T-cell (primary cell): ENCODE measurements at regions not wholly inside any gene's neighbourhood (a gene's known extent, or its start where the extent isn't known, plus 50 kb on each side); places are given as distances from the start of the nearest gene placed in this dataset.

Source experiments
- ATAC-seq, 4 experiments: fragments of 200-7000 bp in 3 of 4; fragments of 150-1000 bp in 1 of 4; cut with Tn5 transposase; replicated peaks in 1 of 4; 1 replicate in 3 of 4; 2 replicates in 1 of 4; pipeline ENCODE4 v1.10.0; 2021; ENCODE audit warnings: moderate library complexity in 3 of 4, mild to moderate bottlenecking in 2 of 4, moderate number of reproducible peaks in 1 of 4
- CTCF ChIA-PET, 2 donors: fragments of 300-600 bp; sonication (Branson Sonifier 250); formaldehyde crosslinking; loops; one replicate each; lab custom pipeline; 2022; ENCODE audit warnings: antibody characterized with exemption in 2 of 2; lab: Charles Lee
- POLR2A ChIA-PET, 2 donors: fragments of 300-600 bp; sonication (Branson Sonifier 250); formaldehyde crosslinking; loops; one replicate each; lab custom pipeline; 2022; ENCODE audit warnings: antibody characterized with exemption in 2 of 2; lab: Charles Lee
- DNase-seq, 35 experiments: peaks; one replicate each; pipeline versions ENCODE4 v3.0.0 to v3.0.0-alpha.2; 2013 to 2023
- H3K27ac ChIP-seq: one replicate; pipeline ENCODE4 v1.5.1; 2013; ENCODE audit warnings: low read length
- H3K27me3 ChIP-seq, 2 experiments: replicated peaks in 1 of 2; 1 replicate in 1 of 2; 2 replicates in 1 of 2; pipeline versions ENCODE4 v1.6.1 to v1.7.0; 2013; ENCODE audit warnings: low read length in 1 of 2, mixed read lengths in 1 of 2; ENCODE audit not compliant: control insufficient read depth in 2 of 2, insufficient read depth in 2 of 2; ENCODE audit errors: extremely low read depth in 1 of 2
- H3K36me3 ChIP-seq, 2 donors: 1 replicate in 1 of 2; 2 replicates in 1 of 2; pipeline versions ENCODE4 v1.6.1 to v1.7.0; 2013; ENCODE audit warnings: low read length in 1 of 2; ENCODE audit not compliant: control insufficient read depth in 2 of 2, insufficient read depth in 1 of 2; ENCODE audit errors: extremely low read depth in 1 of 2
- H3K4me1 ChIP-seq, 2 experiments: 1 replicate in 1 of 2; 2 replicates in 1 of 2; pipeline versions ENCODE4 v1.6.1 to v1.7.0; 2013; ENCODE audit warnings: low read length in 2 of 2, mixed read lengths in 1 of 2; ENCODE audit not compliant: insufficient read depth in 2 of 2, control insufficient read depth in 1 of 2; ENCODE audit errors: extremely low read depth in 1 of 2
- H3K4me3 ChIP-seq, 2 donors: 1 replicate in 1 of 2; 2 replicates in 1 of 2; pipeline versions ENCODE4 v1.5.1 to v1.7.0; 2013; ENCODE audit warnings: mild to moderate bottlenecking in 2 of 2, low read length in 1 of 2, moderate library complexity in 1 of 2; ENCODE audit not compliant: control insufficient read depth in 1 of 2; ENCODE audit errors: extremely low read depth in 1 of 2
- H3K9me3 ChIP-seq: 2 replicates; pipeline ENCODE4 v1.7.0; 2013
- H3K27ac Mint-ChIP-seq, 2 donors: one replicate each; pipeline ENCODE4 v1.8.0; 2020 to 2021; ENCODE audit warnings: mild to moderate bottlenecking in 2 of 2, mixed read lengths in 2 of 2
- H3K27me3 Mint-ChIP-seq, 2 donors: one replicate each; pipeline ENCODE4 v1.8.0; 2021 to 2022; ENCODE audit warnings: mixed read lengths in 2 of 2
- H3K36me3 Mint-ChIP-seq: one replicate; pipeline ENCODE4 v1.8.0; 2021; ENCODE audit warnings: mixed read lengths
- H3K4me1 Mint-ChIP-seq, 3 donors: one replicate each; pipeline ENCODE4 v1.8.0; 2020 to 2022; ENCODE audit warnings: mixed read lengths in 3 of 3, mild to moderate bottlenecking in 1 of 3
- H3K4me3 Mint-ChIP-seq, 3 donors: one replicate each; pipeline ENCODE4 v1.8.0; 2020 to 2022; ENCODE audit warnings: mild to moderate bottlenecking in 3 of 3, mixed read lengths in 3 of 3, moderate library complexity in 3 of 3
- H3K9me3 Mint-ChIP-seq, 3 donors: one replicate each; pipeline ENCODE4 v1.8.0; 2020 to 2022; ENCODE audit warnings: mixed read lengths in 3 of 3
- WGBS: methylation state at CpG from one replicate; pipeline ENCODE4 v1.1.5; 2013; ENCODE audit warnings: missing lambda C conversion rate; ENCODE audit not compliant: insufficient coverage; 5-methylcytosine and 5-hydroxymethylcytosine counted together

GRCh38 chr21:39052718-39053117 is 130.5 kb downstream of the PSMG1 start:
- Mint-ChIP-seq H3K4me3 (no peak overlapping the region), H3K36me3 (no peaks in the 10 kb centered on the region), H3K4me1 (no peaks in the 10 kb centered on the region), H3K9me3 (no peaks in the 10 kb centered on the region), H3K27ac (no peak overlapping the region), H3K27me3 (peaks cover 5 to 15% of the 10 kb centered on the region in 2 donors)
- ChIA-PET CTCF (no interaction called here), POLR2A (no interaction called here)
- Histone ChIP-seq H3K4me3 (no peak overlapping the region), H3K36me3 (no peaks in the 10 kb centered on the region), H3K27ac (no peak overlapping the region), H3K4me1 (no peaks in the 10 kb centered on the region), H3K9me3 (no peaks in the 10 kb centered on the region), H3K27me3 (peaks cover 0 to 7% of the 10 kb centered on the region in 2 experiments)
- DNase-seq (no peak), ATAC-seq (no peak)
- 85% methylated on average over 3 of the region's 7 CpGs for WGBS

GRCh38 chr21:39051588-39051949 is 131.7 kb downstream of the PSMG1 start:
- no peaks in the 10 kb centered on the region for H3K9me3 ChIP-seq
- no peak overlapping the region for H3K4me3 ChIP-seq
- POLR2A ChIA-PET, result no interaction called here
- Mint-ChIP-seq H3K9me3 (no peaks in the 10 kb centered on the region), H3K4me1 (no peaks in the 10 kb centered on the region), H3K4me3 (no peak overlapping the region), H3K27ac (no peak overlapping the region), H3K36me3 (no peaks in the 10 kb centered on the region), H3K27me3 (peaks cover 0 to 7% of the 10 kb centered on the region in 2 donors)
- H3K4me1 ChIP-seq, result no peaks in the 10 kb centered on the region
- CTCF ChIA-PET, result no interaction called here
- WGBS, result 83% methylated on average over 2 of the region's 3 CpGs
- no peaks in the 10 kb centered on the region for H3K36me3 ChIP-seq
- ATAC-seq (no peak), DNase-seq (no peak)
- no peak overlapping the region for H3K27ac ChIP-seq
- peaks cover 0 to 4% of the 10 kb centered on the region in 2 experiments for H3K27me3 ChIP-seq

GRCh38 chr21:39050841-39051587 is 132.2 kb downstream of the PSMG1 start:
- 33% methylated on average over 1 of the region's 4 CpGs for WGBS
- DNase-seq (no peak), ATAC-seq (no peak)
- H3K9me3 Mint-ChIP-seq, result no peaks in the 10 kb centered on the region
- ChIA-PET POLR2A (no interaction called here), CTCF (no interaction called here)
- no peaks in the 10 kb centered on the region for H3K36me3 ChIP-seq
- H3K9me3 ChIP-seq, result no peaks in the 10 kb centered on the region
- no peak overlapping the region for H3K27ac Mint-ChIP-seq
- no peaks in the 10 kb centered on the region for H3K4me1 ChIP-seq
- H3K36me3 Mint-ChIP-seq, result no peaks in the 10 kb centered on the region
- no peak overlapping the region for H3K4me3 Mint-ChIP-seq
- peaks cover 0 to 4% of the 10 kb centered on the region in 2 experiments for H3K27me3 ChIP-seq
- no peak overlapping the region for H3K4me3 ChIP-seq
- peaks cover 0 to 7% of the 10 kb centered on the region in 2 donors for H3K27me3 Mint-ChIP-seq
- no peak overlapping the region for H3K27ac ChIP-seq
- no peaks in the 10 kb centered on the region for H3K4me1 Mint-ChIP-seq

- Histone ChIP-seq H3K36me3 (no peaks in the 10 kb centered on the region), H3K4me1 (no peaks in the 10 kb centered on the region), H3K27ac (no peak overlapping the region), H3K4me3 (no peak overlapping the region), H3K27me3 (no peaks in the 10 kb centered on the region), H3K9me3 (no peaks in the 10 kb centered on the region)
- H3K27me3 Mint-ChIP-seq, result peaks cover 0 to 2% of the 10 kb centered on the region in 2 donors
- H3K4me3 Mint-ChIP-seq, result no peak overlapping the region
- CTCF ChIA-PET, result interaction anchor here in 1 of 2 donors (0.5 kb wide), 1 partner anchor 664 kb away, joined by 4 read pairs; no protein-coding TSS in a partner anchor
- 100% methylated on average over 2 of the region's 4 CpGs for WGBS
- H3K36me3 Mint-ChIP-seq, result no peaks in the 10 kb centered on the region
- no peak for DNase-seq
- POLR2A ChIA-PET, result no interaction called here
- no peak for ATAC-seq
- no peaks in the 10 kb centered on the region for H3K9me3 Mint-ChIP-seq
- H3K27ac Mint-ChIP-seq, result no peak overlapping the region
- no peaks in the 10 kb centered on the region for H3K4me1 Mint-ChIP-seq
Measured at GRCh38 chr21:39048574-39048973, 134.7 kb downstream of the PSMG1 start.

- CTCF ChIA-PET, result interaction anchor here in 1 of 2 donors (0.5 kb wide), 1 partner anchor 663 kb away, joined by 4 read pairs; no protein-coding TSS in a partner anchor
- WGBS, result 100% methylated on average over 1 of the region's 6 CpGs
Measured at GRCh38 chr21:39048064-39048463, 135.2 kb downstream of the PSMG1 start.

GRCh38 chr21:39047046-39047445 is 136.2 kb downstream of the PSMG1 start:
- ATAC-seq, result no peak
- no peak overlapping the region for H3K27ac ChIP-seq
- DNase-seq, result no peak
- Mint-ChIP-seq H3K27ac (no peak overlapping the region), H3K36me3 (no peaks in the 10 kb centered on the region), H3K9me3 (no peaks in the 10 kb centered on the region), H3K4me3 (no peak overlapping the region), H3K27me3 (no peaks in the 10 kb centered on the region), H3K4me1 (no peaks in the 10 kb centered on the region)
- no peaks in the 10 kb centered on the region for H3K36me3 ChIP-seq
- no peak overlapping the region for H3K4me3 ChIP-seq
- no peaks in the 10 kb centered on the region for H3K4me1 ChIP-seq
- WGBS, result no CpG with 5 or more reads among the region's 3 CpGs
- ChIA-PET POLR2A (no interaction called here), CTCF (no interaction called here)
- no peaks in the 10 kb centered on the region for H3K9me3 ChIP-seq
- H3K27me3 ChIP-seq, result no peaks in the 10 kb centered on the region

More at GRCh38 chr21:39048064-39048463, 135.2 kb downstream of the PSMG1 start:
- Histone ChIP-seq H3K9me3 (no peaks in the 10 kb centered on the region), H3K4me3 (no peak overlapping the region), H3K36me3 (no peaks in the 10 kb centered on the region), H3K27ac (no peak overlapping the region), H3K27me3 (no peaks in the 10 kb centered on the region), H3K4me1 (no peaks in the 10 kb centered on the region)
- Mint-ChIP-seq H3K4me1 (no peaks in the 10 kb centered on the region), H3K9me3 (no peaks in the 10 kb centered on the region), H3K36me3 (no peaks in the 10 kb centered on the region), H3K27me3 (no peaks in the 10 kb centered on the region), H3K4me3 (no peak overlapping the region), H3K27ac (no peak overlapping the region)
- POLR2A ChIA-PET, result no interaction called here
- ATAC-seq (no peak), DNase-seq (no peak)
